Osteoblast (primary cell): ENCODE measurements at regions not wholly inside any gene's neighbourhood (a gene's known extent, or its start where the extent isn't known, plus 50 kb on each side); places are given as distances from the start of the nearest gene placed in this dataset.

Experiments used
- DNase-seq: peaks from one replicate; pipeline ENCODE4 v3.0.0; 2011; ENCODE audit warnings: low spot score, mixed read lengths; ENCODE audit not compliant: insufficient read length; ENCODE audit errors: missing footprints
- H2AFZ ChIP-seq: 2 replicates; pipeline ENCODE4 v1.6.0; 2011; ENCODE audit warnings: mild to moderate bottlenecking, low read length
- H3K27ac ChIP-seq: 2 replicates; pipeline ENCODE4 v1.5.1; 2011; ENCODE audit warnings: mild to moderate bottlenecking, low read depth, low read length, moderate library complexity
- H3K27me3 ChIP-seq: 2 replicates; pipeline ENCODE4 v1.6.0; 2012; ENCODE audit warnings: mild to moderate bottlenecking, control low read depth, inconsistent platforms, low read length, moderate library complexity; ENCODE audit not compliant: insufficient read depth
- H3K36me3 ChIP-seq: 2 replicates; pipeline ENCODE4 v1.5.1; 2011; ENCODE audit warnings: mild to moderate bottlenecking, low read length, control low read depth, moderate library complexity; ENCODE audit not compliant: insufficient read depth
- H3K4me1 ChIP-seq: 2 replicates; pipeline ENCODE4 v1.5.1; 2011; ENCODE audit warnings: mild to moderate bottlenecking, low read length, control low read depth, moderate library complexity; ENCODE audit not compliant: insufficient read depth
- H3K4me2 ChIP-seq: 2 replicates; pipeline ENCODE4 v1.6.0; 2011; ENCODE audit warnings: mild to moderate bottlenecking, low read length; ENCODE audit not compliant: insufficient read depth
- H3K4me3 ChIP-seq: fragments of 200-600 bp; sonication (generic); 3 replicates; pipeline ENCODE4 v1.5.1; 2012; ENCODE audit warnings: mild to moderate bottlenecking, low read length, inconsistent platforms; ENCODE audit not compliant: insufficient read depth
- H3K79me2 ChIP-seq: 2 replicates; pipeline ENCODE4 v1.6.0; 2012; ENCODE audit warnings: mild to moderate bottlenecking, low read length, control low read depth, inconsistent platforms; ENCODE audit not compliant: insufficient read depth
- H3K9me3 ChIP-seq: 2 replicates; pipeline ENCODE4 v1.5.1; 2011; ENCODE audit warnings: low read depth, low read length, control low read depth
- H4K20me1 ChIP-seq: 2 replicates; pipeline ENCODE4 v1.6.0; 2012; ENCODE audit warnings: mild to moderate bottlenecking, low read length, control low read depth; ENCODE audit not compliant: insufficient read depth
- TF ChIP-seq, protein P1 (sequence below): IDR thresholded peaks from 2 replicates; pipeline ENCODE4 v1.5.1; 2011; ENCODE audit warnings: mild to moderate bottlenecking, low read depth, low read length, moderate library complexity; ENCODE audit errors: extremely low read depth

DNA sequence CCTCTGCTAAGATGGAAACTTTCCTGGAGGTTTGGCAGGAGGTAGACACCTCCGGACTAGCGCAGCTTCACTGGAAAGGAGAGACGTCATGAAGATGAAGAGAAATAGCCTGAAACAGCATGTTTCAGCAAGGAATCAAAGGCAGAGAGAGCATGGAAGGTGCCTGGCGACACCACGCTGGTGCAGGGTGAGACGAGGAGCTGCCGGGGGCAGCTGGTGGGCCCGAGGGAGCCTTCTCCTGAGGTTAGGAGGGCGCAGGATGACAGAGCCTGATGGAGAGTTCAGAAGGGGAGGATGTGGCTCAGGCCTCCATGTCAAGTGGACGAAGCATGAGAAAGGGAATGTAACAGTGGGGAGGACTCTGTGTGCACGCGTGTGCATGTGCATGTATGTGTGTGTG lies 113.6 kb downstream of the TPRA1 start:
- Histone ChIP-seq H3K4me2 (no peak overlapping the region), H2AFZ (no peak overlapping the region), H3K9me3 (no peaks in the 10 kb centered on the region), H3K27ac (no peak overlapping the region), H3K79me2 (no peaks in the 10 kb centered on the region), H3K4me3 (no peak overlapping the region), H3K4me1 (no peaks in the 10 kb centered on the region), H3K36me3 (no peaks in the 10 kb centered on the region), H4K20me1 (no peaks in the 10 kb centered on the region), H3K27me3 (peaks cover 10% of the 10 kb centered on the region)
- TF ChIP-seq, protein P1, sequence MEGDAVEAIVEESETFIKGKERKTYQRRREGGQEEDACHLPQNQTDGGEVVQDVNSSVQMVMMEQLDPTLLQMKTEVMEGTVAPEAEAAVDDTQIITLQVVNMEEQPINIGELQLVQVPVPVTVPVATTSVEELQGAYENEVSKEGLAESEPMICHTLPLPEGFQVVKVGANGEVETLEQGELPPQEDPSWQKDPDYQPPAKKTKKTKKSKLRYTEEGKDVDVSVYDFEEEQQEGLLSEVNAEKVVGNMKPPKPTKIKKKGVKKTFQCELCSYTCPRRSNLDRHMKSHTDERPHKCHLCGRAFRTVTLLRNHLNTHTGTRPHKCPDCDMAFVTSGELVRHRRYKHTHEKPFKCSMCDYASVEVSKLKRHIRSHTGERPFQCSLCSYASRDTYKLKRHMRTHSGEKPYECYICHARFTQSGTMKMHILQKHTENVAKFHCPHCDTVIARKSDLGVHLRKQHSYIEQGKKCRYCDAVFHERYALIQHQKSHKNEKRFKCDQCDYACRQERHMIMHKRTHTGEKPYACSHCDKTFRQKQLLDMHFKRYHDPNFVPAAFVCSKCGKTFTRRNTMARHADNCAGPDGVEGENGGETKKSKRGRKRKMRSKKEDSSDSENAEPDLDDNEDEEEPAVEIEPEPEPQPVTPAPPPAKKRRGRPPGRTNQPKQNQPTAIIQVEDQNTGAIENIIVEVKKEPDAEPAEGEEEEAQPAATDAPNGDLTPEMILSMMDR: no peak
- peak; percentile 56 for DNase-seq

DNA sequence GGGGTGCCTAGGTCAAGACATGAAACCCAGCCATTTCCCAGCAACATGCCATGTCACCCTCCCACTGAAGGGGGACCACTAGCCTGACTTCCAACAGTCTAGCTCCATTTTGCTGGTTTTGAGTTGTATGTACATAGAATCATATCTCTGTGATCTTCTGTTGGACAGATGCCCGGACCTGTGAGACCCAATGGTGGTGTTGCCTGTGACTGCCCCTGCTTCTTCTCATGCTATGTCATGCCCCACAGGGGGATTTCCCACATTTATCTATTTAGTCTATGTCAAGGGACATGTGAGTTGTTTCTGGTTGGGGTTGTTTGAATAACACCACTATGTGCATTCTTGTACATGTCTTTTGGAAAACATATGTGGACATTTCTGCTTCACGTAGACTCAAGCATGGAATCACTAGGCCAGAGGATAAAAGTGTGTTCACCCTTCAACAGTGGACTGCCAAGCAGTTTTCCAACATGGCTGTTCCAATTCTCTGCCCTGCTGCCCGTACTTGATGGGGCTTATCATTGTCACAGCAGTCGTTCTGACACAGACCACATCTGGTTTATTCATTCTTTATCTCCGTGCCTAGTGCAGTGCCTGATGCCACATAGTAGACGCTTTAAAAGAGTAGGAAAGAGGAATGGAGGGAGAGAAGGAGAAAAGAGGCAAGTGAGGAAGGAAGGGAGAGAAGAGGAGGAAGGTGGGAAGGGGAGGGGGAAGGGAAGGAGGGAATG lies 114.4 kb downstream of the TPRA1 start:
- H3K79me2 ChIP-seq: no peaks in the 10 kb centered on the region
- no peaks in the 10 kb centered on the region for H3K4me1 ChIP-seq
- no peak overlapping the region for H3K27ac ChIP-seq
- H2AFZ ChIP-seq: no peak overlapping the region
- peaks cover 10% of the 10 kb centered on the region for H3K27me3 ChIP-seq
- no peaks in the 10 kb centered on the region for H3K9me3 ChIP-seq
- no peaks in the 10 kb centered on the region for H3K36me3 ChIP-seq
- H3K4me2 ChIP-seq: no peak overlapping the region
- H3K4me3 ChIP-seq: no peak overlapping the region
- TF ChIP-seq, protein P1: no peak
- no peaks in the 10 kb centered on the region for H4K20me1 ChIP-seq
- DNase-seq: peak; percentile 66

DNA sequence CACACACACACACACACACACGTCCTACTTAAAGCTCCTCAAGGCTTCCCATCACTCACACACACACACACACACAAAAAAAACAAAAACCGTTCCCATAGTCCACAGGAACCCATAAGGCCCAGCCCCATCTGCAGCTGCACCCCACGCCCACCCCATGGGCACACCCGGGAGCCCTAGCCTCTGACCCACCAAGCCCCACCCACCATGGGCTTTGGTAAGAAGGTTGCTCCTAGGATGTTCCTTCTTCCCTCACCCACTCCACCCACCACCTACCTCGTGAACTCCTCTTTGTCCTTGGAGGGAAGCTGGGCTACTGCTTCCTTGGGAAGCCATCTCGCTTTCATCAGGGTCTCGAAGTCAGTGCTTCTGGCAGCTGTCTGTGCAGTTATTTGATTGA lies 115.1 kb downstream of the TPRA1 start:
- Histone ChIP-seq H3K4me3 (no peak overlapping the region), H3K4me2 (no peak overlapping the region), H3K27ac (no peak overlapping the region), H3K9me3 (no peaks in the 10 kb centered on the region), H3K79me2 (no peaks in the 10 kb centered on the region), H3K4me1 (no peaks in the 10 kb centered on the region), H2AFZ (no peak overlapping the region), H3K36me3 (no peaks in the 10 kb centered on the region), H3K27me3 (peaks cover 10% of the 10 kb centered on the region), H4K20me1 (no peaks in the 10 kb centered on the region)
- TF ChIP-seq, protein P1: no peak
- DNase-seq: no peak

DNA sequence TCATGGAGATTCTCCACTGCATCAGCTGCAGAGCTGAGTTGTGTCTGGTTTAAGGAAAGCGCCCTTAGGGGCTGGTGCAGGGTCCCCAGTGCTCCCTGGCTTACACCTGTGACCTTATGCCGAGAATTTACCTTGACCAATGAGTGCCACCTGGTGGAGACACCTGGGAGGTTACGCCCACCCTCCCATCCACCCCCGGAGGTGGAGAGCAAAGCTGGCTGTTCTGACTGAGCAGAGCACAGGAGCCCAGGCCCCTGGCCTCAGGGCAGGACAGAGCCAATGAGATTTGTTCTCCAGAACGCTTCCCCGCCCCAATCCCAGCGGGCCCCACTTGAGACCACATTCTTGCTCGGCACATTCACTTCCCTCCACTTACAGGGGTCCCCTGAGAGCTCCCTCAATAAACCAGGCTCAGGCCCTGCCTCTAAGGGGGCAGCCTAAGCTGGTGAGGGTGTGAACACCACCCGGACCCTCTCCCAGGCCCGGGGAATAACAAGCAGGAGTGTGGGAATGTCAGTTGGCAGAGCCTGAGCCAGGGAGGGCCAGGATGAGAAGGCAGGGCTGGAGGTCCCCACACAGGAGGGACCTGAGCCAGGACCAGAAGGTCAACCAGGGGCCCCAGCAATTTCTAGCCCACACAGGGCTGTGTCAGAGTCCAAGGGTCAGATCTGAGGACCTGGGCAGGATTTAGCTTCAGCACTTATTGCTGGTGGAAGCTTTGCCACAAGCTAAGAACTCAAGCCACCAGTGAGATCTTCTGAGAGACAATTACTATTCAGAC lies 117.1 kb downstream of the TPRA1 start:
- no peak overlapping the region for H3K4me2 ChIP-seq
- no peak overlapping the region for H3K4me3 ChIP-seq
- DNase-seq: peak; percentile 37
- H3K36me3 ChIP-seq: no peaks in the 10 kb centered on the region
- no peaks in the 10 kb centered on the region for H3K79me2 ChIP-seq
- no peaks in the 10 kb centered on the region for H4K20me1 ChIP-seq
- H3K27me3 ChIP-seq: no peaks in the 10 kb centered on the region
- TF ChIP-seq, protein P1: no peak
- no peak overlapping the region for H3K27ac ChIP-seq
- H3K9me3 ChIP-seq: no peaks in the 10 kb centered on the region
- no peaks in the 10 kb centered on the region for H3K4me1 ChIP-seq
- H2AFZ ChIP-seq: no peak overlapping the region
